Body of pancreas (tissue), 4 donors: ENCODE measurements at regions not wholly inside any gene's neighbourhood (a gene's known extent, or its start where the extent isn't known, plus 50 kb on each side); places are given as distances from the start of the nearest gene placed in this dataset.

ENCODE experiments used
- ATAC-seq: fragments of 150-250 bp; one replicate; pipeline ENCODE4 v1.9.1; 2016
- DNase-seq, 4 donors: peaks; one replicate each; pipeline ENCODE4 v3.0.0-alpha.2; 2019
- H3K27ac ChIP-seq, 4 donors: fragments of 200-600 bp; sonication (generic); 1 replicate in 3 of 4; 2 replicates in 1 of 4; pipeline versions ENCODE4 v1.5.1 to v1.6.1; 2016 to 2019; ENCODE audit warnings: mild to moderate bottlenecking in 1 of 4, mixed read lengths in 1 of 4, moderate library complexity in 1 of 4
- H3K27me3 ChIP-seq, 2 donors: fragments of 200-600 bp; sonication (generic); one replicate each; pipeline ENCODE4 v1.6.0; 2016; ENCODE audit warnings: mild to moderate bottlenecking in 1 of 2
- H3K36me3 ChIP-seq, 2 donors: fragments of 200-600 bp; sonication (generic); replicated peaks in 1 of 2; 2 replicates each; pipeline ENCODE4 v1.5.1; 2016; ENCODE audit warnings: low read depth in 2 of 2; ENCODE audit not compliant: insufficient read depth in 1 of 2
- H3K4me1 ChIP-seq: fragments of 200-600 bp; sonication (generic); one replicate; pipeline ENCODE4 v1.6.0; 2016
- H3K4me3 ChIP-seq, 2 donors: fragments of 200-600 bp; sonication (generic); 1 replicate in 1 of 2; 2 replicates in 1 of 2; pipeline ENCODE4 v1.5.1; 2016 to 2019
- H3K9me3 ChIP-seq, 3 donors: fragments of 200-600 bp; sonication (generic); 1 replicate in 2 of 3; 2 replicates in 1 of 3; pipeline ENCODE4 v1.5.1; 2016
- CTCF ChIP-seq, 7 experiments: fragments of 450-650 bp in 4 of 7; fragments of 200-600 bp in 3 of 7; sonication (generic) in 3 of 7; IDR thresholded peaks; one replicate each; pipeline ENCODE4 v1.5.1; 2016 to 2019; ENCODE audit warnings: antibody characterized with exemption in 7 of 7
- POLR2A ChIP-seq, 3 donors: fragments of 450-650 bp; IDR thresholded peaks; one replicate each; pipeline ENCODE4 v1.6.1; 2016; ENCODE audit warnings: antibody characterized with exemption in 3 of 3, mild to moderate bottlenecking in 2 of 3
- WGBS, 2 donors: methylation state at CpG; one replicate each; pipeline ENCODE4 v1.1.5; 2017; 5-methylcytosine and 5-hydroxymethylcytosine counted together
- intact Hi-C: fragments of 100-400 bp; cut with DNase I; formaldehyde crosslinking; loops from one replicate; pipeline ENCODE4 v1.15.1; 2023

- DNase-seq, result no peak
- Histone ChIP-seq H3K27ac (no peak overlapping the region), H3K27me3 (no peaks in the 10 kb centered on the region), H3K36me3 (no peaks in the 10 kb centered on the region), H3K4me3 (no peak overlapping the region), H3K4me1 (peaks cover 9% of the 10 kb centered on the region), H3K9me3 (no peaks in the 10 kb centered on the region)
- no peak for TF ChIP-seq POLR2A (IDR thresholded peaks at IDR 0.05)
- 82 to 89% methylated on average over 15 of the region's 15 CpGs for WGBS, 2 donors
- intact Hi-C loops, result no loop called here
- no peak for ATAC-seq
These were observed 154.1 kb downstream of the ZNF664 start for GRCh38 chr12:124126950-124127655.

GRCh38 chr12:124129132-124129531, 156.1 kb downstream of the ZNF664 start:
- ATAC-seq (no peak), DNase-seq (no peak)
- Histone ChIP-seq H3K27me3 (no peaks in the 10 kb centered on the region), H3K9me3 (no peaks in the 10 kb centered on the region), H3K4me1 (peaks cover 9% of the 10 kb centered on the region), H3K36me3 (no peaks in the 10 kb centered on the region), H3K4me3 (no peak overlapping the region), H3K27ac (no peak overlapping the region)
- intact Hi-C loops, result no loop called here
- 82 to 95% methylated on average over 9 of the region's 9 CpGs for WGBS, 2 donors
- no peak for TF ChIP-seq POLR2A (IDR thresholded peaks at IDR 0.05)
- no peak for TF ChIP-seq CTCF (IDR thresholded peaks at IDR 0.05)

- H3K27me3 ChIP-seq, result no peaks in the 10 kb centered on the region
- no peaks in the 10 kb centered on the region for H3K9me3 ChIP-seq
- TF ChIP-seq CTCF (IDR thresholded peaks at IDR 0.05) (no peak), POLR2A (IDR thresholded peaks at IDR 0.05) (no peak)
- no peak overlapping the region for H3K27ac ChIP-seq
- intact Hi-C loops, result no loop called here
- 39 to 54% methylated on average over 8 to 9 of the region's 9 CpGs for WGBS, 2 donors
- H3K4me1 ChIP-seq, result peaks cover 9% of the 10 kb centered on the region
- DNase-seq, result no peak
- no peaks in the 10 kb centered on the region for H3K36me3 ChIP-seq
- ATAC-seq, result no peak
- no peak overlapping the region for H3K4me3 ChIP-seq
These were observed 157.9 kb downstream of the ZNF664 start for GRCh38 chr12:124130691-124131591.

GRCh38 chr12:124131659-124132058, 158.6 kb downstream of the ZNF664 start:
- TF ChIP-seq CTCF (IDR thresholded peaks at IDR 0.05) (no peak), POLR2A (IDR thresholded peaks at IDR 0.05) (no peak)
- 88 to 94% methylated on average over 5 of the region's 5 CpGs for WGBS, 2 donors
- Histone ChIP-seq H3K27me3 (no peaks in the 10 kb centered on the region), H3K4me1 (peaks cover 9% of the 10 kb centered on the region), H3K4me3 (no peak overlapping the region), H3K9me3 (no peaks in the 10 kb centered on the region), H3K27ac (no peak overlapping the region), H3K36me3 (no peaks in the 10 kb centered on the region)
- no peak for DNase-seq
- intact Hi-C loops, result no loop called here
- ATAC-seq, result no peak

- Histone ChIP-seq H3K9me3 (no peaks in the 10 kb centered on the region), H3K4me3 (no peak overlapping the region), H3K4me1 (peaks cover 9% of the 10 kb centered on the region), H3K27ac (no peak overlapping the region), H3K27me3 (no peaks in the 10 kb centered on the region), H3K36me3 (no peaks in the 10 kb centered on the region)
- ATAC-seq, result no peak
- intact Hi-C loops, result no loop called here
- DNase-seq, result no peak
- TF ChIP-seq CTCF (IDR thresholded peaks at IDR 0.05), result no peak
- no peak for TF ChIP-seq POLR2A (IDR thresholded peaks at IDR 0.05)
- WGBS, 2 donors, result 91 to 100% methylated on average over 2 of the region's 2 CpGs
These were observed 159.5 kb downstream of the ZNF664 start for GRCh38 chr12:124132530-124132929.
